ENCODE measurements at regions not wholly inside any gene's neighbourhood (a gene's known extent, or its start where the extent isn't known, plus 50 kb on each side); places are given as distances from the start of the nearest gene placed in this dataset.

DNA sequence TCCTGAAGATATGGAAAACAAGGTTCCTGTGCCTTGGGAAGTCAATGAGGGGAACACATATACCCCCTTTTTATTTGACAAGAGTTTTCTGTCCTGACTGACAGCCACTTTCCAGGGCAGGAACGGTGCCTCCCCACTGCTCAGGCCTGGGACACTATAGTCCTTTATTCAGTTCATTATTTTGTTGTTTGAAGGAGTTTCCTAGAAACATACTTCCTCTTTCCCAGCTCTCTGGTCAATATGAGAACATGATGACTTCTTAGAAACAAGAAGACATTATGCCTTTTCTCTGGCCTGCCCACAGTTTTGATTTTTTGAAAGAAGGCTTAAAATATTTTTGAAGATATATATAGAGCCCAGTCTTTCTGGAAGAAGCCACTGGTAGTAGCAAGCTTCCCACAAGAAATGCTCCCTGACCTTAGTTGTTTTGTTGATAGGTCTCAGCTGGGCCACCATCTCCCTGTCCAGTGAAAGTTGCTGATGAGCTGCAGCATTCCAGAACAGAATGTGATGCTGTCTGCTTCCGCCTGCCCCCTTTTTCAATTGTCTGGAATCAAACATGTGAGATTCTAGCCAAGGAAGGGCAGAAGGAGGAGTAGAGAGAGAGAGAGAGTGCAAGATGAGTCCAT is 122.7 kb upstream of the ADRA1D start:
- no peaks in the 10 kb centered on the region for H3K9me3 ChIP-seq (ENCODE audit: control insufficient read depth, low read depth, low read length)
- H3K36me3 ChIP-seq (ENCODE audit: control insufficient read depth, insufficient read depth, low read length) = no peaks in the 10 kb centered on the region
- H3K4me1 ChIP-seq (ENCODE audit: control insufficient read depth, insufficient read depth, low read length) = no peaks in the 10 kb centered on the region
- H3K27me3 ChIP-seq (ENCODE audit: control insufficient read depth, insufficient read depth, low read length) = no peaks in the 10 kb centered on the region
- H3K4me3 ChIP-seq (ENCODE audit: low read length) = no peak overlapping the region
- no peak overlapping the region for H3K27ac ChIP-seq (ENCODE audit: low read length)
- DNase-seq = no peak
- no CpG with 5 or more reads among the region's 2 CpGs for WGBS (ENCODE audit: insufficient coverage, low lambda C conversion rate)

DNA sequence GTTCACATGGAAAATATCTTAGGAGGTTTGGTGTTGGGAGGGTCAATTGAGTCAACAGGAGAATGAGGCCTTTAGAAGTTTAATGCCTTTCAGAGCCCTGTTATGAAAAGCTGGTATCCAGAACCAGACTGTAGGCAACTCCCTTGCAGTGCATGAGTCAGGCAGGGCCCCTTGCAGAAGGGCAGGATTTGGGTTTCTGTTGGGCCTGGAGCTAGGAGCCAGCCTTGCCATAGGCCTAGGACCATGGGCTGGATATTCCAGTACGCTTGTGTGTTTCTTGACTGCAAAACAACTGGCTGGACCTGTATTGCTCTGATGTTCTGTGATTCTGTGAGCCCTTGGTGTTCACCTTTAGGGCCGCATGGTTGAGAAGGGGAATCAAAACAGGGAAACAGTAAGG is 121.8 kb upstream of the ADRA1D start:
- Histone ChIP-seq H3K4me3 (ENCODE audit: low read length) (no peak overlapping the region), H3K4me1 (ENCODE audit: control insufficient read depth, insufficient read depth, low read length) (no peaks in the 10 kb centered on the region)
- no CpG with 5 or more reads among the region's 2 CpGs for WGBS (ENCODE audit: insufficient coverage, low lambda C conversion rate)

DNA sequence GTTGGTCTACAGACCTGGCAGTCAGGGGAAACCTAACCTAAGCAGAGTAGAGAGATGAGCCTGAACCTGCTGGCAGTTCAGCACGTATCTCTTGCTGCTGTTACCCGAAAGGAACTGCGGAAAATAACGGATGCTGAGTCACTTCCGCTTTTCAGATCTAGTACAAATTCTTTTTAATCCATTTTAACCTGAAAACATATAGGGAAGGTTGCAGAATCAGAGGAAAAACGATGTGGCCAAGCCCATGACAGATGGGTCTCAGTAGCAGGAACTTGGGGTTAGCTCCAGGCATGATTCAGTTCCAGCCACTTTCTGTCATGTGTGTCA is 120.7 kb upstream of the ADRA1D start:
- DNase-seq = no peak
- Histone ChIP-seq H3K4me1 (ENCODE audit: control insufficient read depth, insufficient read depth, low read length) (no peaks in the 10 kb centered on the region), H3K36me3 (ENCODE audit: control insufficient read depth, insufficient read depth, low read length) (no peaks in the 10 kb centered on the region), H3K27me3 (ENCODE audit: control insufficient read depth, insufficient read depth, low read length) (no peaks in the 10 kb centered on the region), H3K4me3 (ENCODE audit: low read length) (no peak overlapping the region), H3K27ac (ENCODE audit: low read length) (no peak overlapping the region), H3K9me3 (ENCODE audit: control insufficient read depth, low read depth, low read length) (no peaks in the 10 kb centered on the region)
- WGBS (ENCODE audit: insufficient coverage, low lambda C conversion rate) = 80% methylated on average over 1 of the region's 6 CpGs

More for the DNA sequence above, 121.8 kb upstream of the ADRA1D start:
- Histone ChIP-seq H3K9me3 (ENCODE audit: control insufficient read depth, low read depth, low read length) (no peaks in the 10 kb centered on the region), H3K27ac (ENCODE audit: low read length) (no peak overlapping the region), H3K27me3 (ENCODE audit: control insufficient read depth, insufficient read depth, low read length) (no peaks in the 10 kb centered on the region), H3K36me3 (ENCODE audit: control insufficient read depth, insufficient read depth, low read length) (no peaks in the 10 kb centered on the region)
- DNase-seq = no peak

DNA sequence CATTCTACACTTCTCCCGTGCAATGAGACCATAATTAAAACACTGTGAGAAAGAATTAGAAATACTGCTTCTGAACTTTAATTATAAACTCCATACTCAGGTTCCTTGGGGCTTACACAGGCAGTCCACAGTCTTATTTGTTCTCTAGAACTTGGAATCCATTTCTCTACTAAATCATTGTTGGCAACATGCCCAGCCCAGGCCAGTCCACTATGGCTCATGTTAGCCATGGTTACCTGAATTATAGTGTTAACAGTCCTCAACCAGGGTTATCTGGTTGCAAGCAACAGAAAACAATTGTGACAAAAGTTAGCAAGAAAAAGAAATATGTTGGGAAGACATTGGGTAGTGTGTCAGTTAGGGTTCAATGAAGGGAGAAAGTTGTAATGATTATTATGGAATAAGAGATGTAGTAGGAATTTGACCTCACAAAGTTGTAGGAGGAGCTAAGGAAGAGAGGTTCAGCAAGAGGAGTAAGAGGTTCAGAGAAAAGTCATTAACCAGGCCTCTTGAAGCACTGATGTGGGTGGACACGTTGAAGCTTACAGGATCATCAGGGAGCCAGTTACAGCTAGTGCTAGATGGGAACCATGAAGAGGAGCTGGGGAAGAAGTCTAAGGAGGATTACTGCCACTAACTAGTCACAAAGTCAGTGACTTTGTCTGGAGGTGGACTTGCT is 120.2 kb upstream of the ADRA1D start:
- no CpG with 5 or more reads among the region's 2 CpGs for WGBS (ENCODE audit: insufficient coverage, low lambda C conversion rate)
- Histone ChIP-seq H3K27me3 (ENCODE audit: control insufficient read depth, insufficient read depth, low read length) (no peaks in the 10 kb centered on the region), H3K36me3 (ENCODE audit: control insufficient read depth, insufficient read depth, low read length) (no peaks in the 10 kb centered on the region), H3K9me3 (ENCODE audit: control insufficient read depth, low read depth, low read length) (no peaks in the 10 kb centered on the region), H3K4me3 (ENCODE audit: low read length) (no peak overlapping the region), H3K4me1 (ENCODE audit: control insufficient read depth, insufficient read depth, low read length) (no peaks in the 10 kb centered on the region), H3K27ac (ENCODE audit: low read length) (no peak overlapping the region)
- DNase-seq = no peak

DNA sequence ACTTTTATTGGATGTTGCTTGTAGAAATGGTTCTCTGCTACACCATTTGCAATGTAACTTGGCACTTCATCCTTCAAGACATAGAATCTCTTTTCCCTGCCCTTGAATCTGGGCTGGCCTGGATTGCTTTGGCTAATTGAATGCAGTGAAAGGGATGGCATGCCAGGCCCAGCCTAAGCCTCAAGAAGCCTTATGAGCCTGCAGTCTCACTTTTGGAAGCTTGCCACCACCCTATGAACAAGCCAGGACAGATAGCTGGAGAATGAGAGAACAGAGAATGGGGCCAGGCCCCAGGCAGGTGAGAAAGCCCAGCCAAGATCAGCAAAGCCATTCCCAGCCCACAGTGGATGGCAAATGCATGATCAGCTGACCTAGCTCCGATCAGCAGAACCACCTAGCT is 117.0 kb upstream of the ADRA1D start:
- no peak for DNase-seq
- Histone ChIP-seq H3K27me3 (ENCODE audit: control insufficient read depth, insufficient read depth, low read length) (no peaks in the 10 kb centered on the region), H3K27ac (ENCODE audit: low read length) (no peak overlapping the region), H3K36me3 (ENCODE audit: control insufficient read depth, insufficient read depth, low read length) (no peaks in the 10 kb centered on the region), H3K4me3 (ENCODE audit: low read length) (no peak overlapping the region), H3K9me3 (ENCODE audit: control insufficient read depth, low read depth, low read length) (no peaks in the 10 kb centered on the region), H3K4me1 (ENCODE audit: control insufficient read depth, insufficient read depth, low read length) (no peaks in the 10 kb centered on the region)
- no CpG with 5 or more reads among the region's 1 CpG for WGBS (ENCODE audit: insufficient coverage, low lambda C conversion rate)

DNA sequence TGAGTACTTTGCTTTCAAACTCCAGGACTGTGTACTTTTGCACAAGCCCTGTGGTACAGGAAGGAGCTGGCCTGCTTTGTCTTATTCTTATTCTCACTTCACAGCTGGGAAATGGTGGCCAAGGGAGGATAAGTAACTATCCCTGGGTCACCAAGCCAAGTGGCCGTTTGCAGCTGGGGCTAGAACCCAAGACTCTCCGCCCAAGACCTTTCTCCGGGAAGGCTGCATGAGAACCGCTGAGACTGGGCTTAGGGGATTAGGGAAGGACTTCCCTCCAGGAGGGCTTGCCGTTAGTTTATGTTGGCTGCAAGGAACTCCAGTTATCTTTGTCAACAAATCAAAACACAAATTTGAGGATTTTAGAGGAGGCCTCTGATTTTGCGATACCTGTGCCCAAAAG is 109.5 kb upstream of the ADRA1D start:
- Histone ChIP-seq H3K36me3 (ENCODE audit: control insufficient read depth, insufficient read depth, low read length) (no peaks in the 10 kb centered on the region), H3K4me3 (ENCODE audit: low read length) (no peak overlapping the region), H3K27ac (ENCODE audit: low read length) (no peak overlapping the region), H3K4me1 (ENCODE audit: control insufficient read depth, insufficient read depth, low read length) (no peaks in the 10 kb centered on the region), H3K9me3 (ENCODE audit: control insufficient read depth, low read depth, low read length) (no peaks in the 10 kb centered on the region), H3K27me3 (ENCODE audit: control insufficient read depth, insufficient read depth, low read length) (no peaks in the 10 kb centered on the region)
- WGBS (ENCODE audit: insufficient coverage, low lambda C conversion rate) = no CpG with 5 or more reads among the region's 6 CpGs
- no peak for DNase-seq

DNA sequence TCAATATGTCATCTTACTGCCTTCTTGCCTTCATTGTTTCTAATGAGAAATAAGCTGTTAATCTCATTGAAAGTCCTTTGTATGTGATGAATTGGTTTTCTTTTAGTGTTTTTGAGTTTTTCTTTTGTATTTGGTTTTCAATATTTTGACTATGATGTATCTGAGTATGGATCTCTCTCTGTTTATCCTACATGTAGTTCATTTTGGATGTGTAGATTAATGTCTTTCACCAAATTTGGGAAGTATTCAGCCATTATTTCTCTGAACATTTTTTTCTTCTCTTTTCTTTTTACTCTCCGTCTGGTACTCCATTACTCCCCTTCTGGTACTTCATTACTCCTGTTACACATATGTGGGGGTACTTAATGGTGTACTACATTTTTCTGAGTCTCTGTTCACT is 103.3 kb upstream of the ADRA1D start:
- Histone ChIP-seq H3K36me3 (ENCODE audit: control insufficient read depth, insufficient read depth, low read length) (no peaks in the 10 kb centered on the region), H3K4me1 (ENCODE audit: control insufficient read depth, insufficient read depth, low read length) (no peaks in the 10 kb centered on the region), H3K9me3 (ENCODE audit: control insufficient read depth, low read depth, low read length) (peaks cover 3% of the 10 kb centered on the region), H3K27me3 (ENCODE audit: control insufficient read depth, insufficient read depth, low read length) (no peaks in the 10 kb centered on the region), H3K27ac (ENCODE audit: low read length) (no peak overlapping the region), H3K4me3 (ENCODE audit: low read length) (no peak overlapping the region)
- no peak for DNase-seq
- 75% methylated on average over 1 of the region's 1 CpG for WGBS (ENCODE audit: insufficient coverage, low lambda C conversion rate)

DNA sequence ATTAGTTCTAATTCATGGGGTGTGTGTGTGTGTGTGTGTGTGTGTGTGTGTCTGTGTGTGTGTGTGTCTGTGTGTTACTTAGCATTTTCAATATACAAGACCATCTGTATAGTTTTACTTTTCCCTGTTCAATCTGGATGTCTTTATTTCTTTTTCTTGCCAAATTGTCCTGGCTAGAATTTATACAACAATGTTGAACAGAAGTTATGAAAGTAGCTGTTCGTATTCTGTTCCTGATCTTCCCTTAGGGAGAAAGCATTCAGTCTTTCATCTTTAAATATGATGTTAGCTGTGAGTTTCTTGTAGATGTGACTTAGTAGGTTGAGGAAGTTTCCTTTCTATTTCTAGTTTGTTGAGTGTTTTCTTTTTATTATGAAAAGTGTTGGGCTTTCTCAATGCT is 101.0 kb upstream of the ADRA1D start:
- no peak for DNase-seq
- H3K4me3 ChIP-seq (ENCODE audit: low read length) = no peak overlapping the region
- H3K27ac ChIP-seq (ENCODE audit: low read length) = no peak overlapping the region
- no peaks in the 10 kb centered on the region for H3K36me3 ChIP-seq (ENCODE audit: control insufficient read depth, insufficient read depth, low read length)
- H3K27me3 ChIP-seq (ENCODE audit: control insufficient read depth, insufficient read depth, low read length) = no peaks in the 10 kb centered on the region
- peaks cover 3% of the 10 kb centered on the region for H3K9me3 ChIP-seq (ENCODE audit: control insufficient read depth, low read depth, low read length)
- no peaks in the 10 kb centered on the region for H3K4me1 ChIP-seq (ENCODE audit: control insufficient read depth, insufficient read depth, low read length)
- WGBS (ENCODE audit: insufficient coverage, low lambda C conversion rate) = no CpG with 5 or more reads among the region's 1 CpG

DNA sequence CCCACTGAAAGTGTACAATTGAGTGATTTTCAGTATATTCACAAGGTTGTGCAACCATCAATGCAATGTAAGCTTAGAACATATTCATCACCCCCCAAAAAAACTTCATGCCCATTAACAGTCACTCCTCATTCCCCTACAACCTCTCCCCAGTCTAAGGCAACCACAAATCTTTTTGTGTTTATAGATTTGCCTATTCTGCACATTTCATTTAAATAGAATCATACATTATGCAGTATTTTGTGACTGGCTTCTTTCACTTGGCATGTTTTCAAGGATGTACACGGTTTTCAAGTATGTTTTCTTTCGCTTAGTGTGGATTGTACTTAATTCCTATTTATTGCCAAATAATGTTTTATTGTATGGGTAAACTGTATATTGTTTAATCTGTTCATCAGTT is 95.6 kb upstream of the ADRA1D start:
- Histone ChIP-seq H3K4me1 (ENCODE audit: control insufficient read depth, insufficient read depth, low read length) (no peaks in the 10 kb centered on the region), H3K9me3 (ENCODE audit: control insufficient read depth, low read depth, low read length) (no peaks in the 10 kb centered on the region), H3K4me3 (ENCODE audit: low read length) (no peak overlapping the region), H3K27me3 (ENCODE audit: control insufficient read depth, insufficient read depth, low read length) (peaks cover 4% of the 10 kb centered on the region), H3K36me3 (ENCODE audit: control insufficient read depth, insufficient read depth, low read length) (no peaks in the 10 kb centered on the region), H3K27ac (ENCODE audit: low read length) (no peak overlapping the region)
- DNase-seq = no peak
- 80% methylated on average over 2 of the region's 2 CpGs for WGBS (ENCODE audit: insufficient coverage, low lambda C conversion rate)

DNA sequence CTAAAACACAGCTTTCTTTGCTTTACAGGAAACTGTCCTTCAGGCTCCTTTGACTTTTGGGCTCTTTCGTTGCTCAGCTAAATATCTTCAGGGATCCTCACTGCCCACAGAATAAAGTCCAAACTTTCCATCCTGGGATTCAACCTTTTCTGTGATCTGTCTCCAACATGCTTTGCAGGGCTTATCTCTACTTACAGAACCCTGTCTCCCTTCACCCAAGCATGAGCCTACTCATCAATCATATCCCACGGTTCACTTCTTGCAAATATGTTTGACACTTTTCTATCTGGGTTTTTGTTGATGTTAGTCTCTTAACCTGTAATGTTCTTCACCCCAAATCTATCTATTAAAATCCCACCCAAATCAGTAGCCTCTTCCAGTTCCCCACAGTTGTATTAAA is 93.5 kb upstream of the ADRA1D start:
- Histone ChIP-seq H3K4me3 (ENCODE audit: low read length) (no peak overlapping the region), H3K27ac (ENCODE audit: low read length) (no peak overlapping the region), H3K4me1 (ENCODE audit: control insufficient read depth, insufficient read depth, low read length) (no peaks in the 10 kb centered on the region), H3K36me3 (ENCODE audit: control insufficient read depth, insufficient read depth, low read length) (no peaks in the 10 kb centered on the region), H3K27me3 (ENCODE audit: control insufficient read depth, insufficient read depth, low read length) (peaks cover 4% of the 10 kb centered on the region), H3K9me3 (ENCODE audit: control insufficient read depth, low read depth, low read length) (no peaks in the 10 kb centered on the region)
- WGBS (ENCODE audit: insufficient coverage, low lambda C conversion rate) = no CpG with 5 or more reads among the region's 2 CpGs
- no peak for DNase-seq
